Loucy (cell line): ENCODE measurements at regions not wholly inside any gene's neighbourhood (a gene's known extent, or its start where the extent isn't known, plus 50 kb on each side); places are given as distances from the start of the nearest gene placed in this dataset.

ENCODE experiments used
- H2AFZ ChIP-seq: fragments of 200-600 bp; sonication (generic); 2 replicates; pipeline ENCODE4 v1.6.0; 2016; ENCODE audit warnings: antibody characterized with exemption, mild to moderate bottlenecking, low read length, moderate library complexity
- H3F3A ChIP-seq: fragments of 200-600 bp; 2 replicates; pipeline ENCODE4 v1.6.0; 2016; ENCODE audit warnings: antibody characterized with exemption, low read depth, mild to moderate bottlenecking
- H3K27me3 ChIP-seq: fragments of 200-600 bp; sonication (generic); 2 replicates; pipeline ENCODE4 v1.6.1; 2014; ENCODE audit warnings: low read length, mild to moderate bottlenecking; ENCODE audit not compliant: insufficient read depth, poor library complexity, severe bottlenecking
- H3K36me3 ChIP-seq: fragments of 200-600 bp; sonication (generic); 2 replicates; pipeline ENCODE4 v1.6.1; 2016; ENCODE audit warnings: low read length; ENCODE audit not compliant: insufficient read depth
- H3K4me1 ChIP-seq: fragments of 200-600 bp; sonication (generic); 2 replicates; pipeline ENCODE4 v1.5.1; 2014; ENCODE audit warnings: low read length, mild to moderate bottlenecking; ENCODE audit not compliant: insufficient read depth, poor library complexity, severe bottlenecking
- H3K4me2 ChIP-seq: fragments of 200-600 bp; sonication (generic); 2 replicates; pipeline ENCODE4 v1.6.0; 2014; ENCODE audit warnings: antibody characterized with exemption, low read length, low read depth, mild to moderate bottlenecking; ENCODE audit not compliant: poor library complexity, severe bottlenecking
- H3K4me3 ChIP-seq: fragments of 200-600 bp; sonication (generic); 2 replicates; pipeline ENCODE4 v1.5.1; 2014; ENCODE audit warnings: low read length, mild to moderate bottlenecking, mixed read lengths; ENCODE audit not compliant: poor library complexity, severe bottlenecking
- H3K79me2 ChIP-seq: fragments of 200-600 bp; sonication (generic); 2 replicates; pipeline ENCODE4 v1.6.1; 2014; ENCODE audit warnings: low read length; ENCODE audit not compliant: insufficient read depth
- H3K9ac ChIP-seq: fragments of 200-600 bp; sonication (generic); 2 replicates; pipeline ENCODE4 v1.6.0; 2014; ENCODE audit warnings: mild to moderate bottlenecking, low read depth, low read length, moderate library complexity; ENCODE audit not compliant: poor library complexity, severe bottlenecking
- H3K9me2 ChIP-seq: fragments of 200-600 bp; sonication (generic); replicated peaks from 2 replicates; pipeline ENCODE4 v1.6.1; 2016; ENCODE audit warnings: low read depth, low read length, mixed read lengths
- H3K9me3 ChIP-seq: fragments of 200-600 bp; sonication (generic); 2 replicates; pipeline ENCODE4 v1.6.1; 2014; ENCODE audit warnings: mild to moderate bottlenecking, antibody characterized with exemption, low read length, low read depth; ENCODE audit not compliant: insufficient read depth
- H4K20me1 ChIP-seq: fragments of 200-600 bp; sonication (generic); 2 replicates; pipeline ENCODE4 v1.6.0; 2014; ENCODE audit warnings: antibody characterized with exemption, low read length, mild to moderate bottlenecking; ENCODE audit not compliant: insufficient read depth, poor library complexity, severe bottlenecking
- CTCF ChIP-seq: fragments of 200-600 bp; sonication (generic); conservative IDR thresholded peaks from 2 replicates; pipeline ENCODE4 v1.5.1; 2014; ENCODE audit warnings: mild to moderate bottlenecking, antibody characterized with exemption, low read length
- EZH2phosphoT487 ChIP-seq: fragments of 200-600 bp; IDR thresholded peaks from 2 replicates; pipeline ENCODE4 v1.6.1; 2018; ENCODE audit warnings: antibody characterized with exemption, mild to moderate bottlenecking, moderate library complexity, borderline replicate concordance

GRCh38 chr18:1006965-1007364 lies 102.3 kb downstream of the ADCYAP1 start:
- H3K4me3 ChIP-seq, result no peak overlapping the region
- no peak overlapping the region for H3K4me2 ChIP-seq
- H3K4me1 ChIP-seq, result no peaks in the 10 kb centered on the region
- no peaks in the 10 kb centered on the region for H3K36me3 ChIP-seq
- TF ChIP-seq CTCF, result no peak
- TF ChIP-seq EZH2phosphoT487, result no peak
- no peaks in the 10 kb centered on the region for H3K27me3 ChIP-seq
- no peaks in the 10 kb centered on the region for H4K20me1 ChIP-seq
- no peaks in the 10 kb centered on the region for H3K79me2 ChIP-seq
- no peaks in the 10 kb centered on the region for H3K9me2 ChIP-seq
- no peak overlapping the region for H3K9ac ChIP-seq
- no peaks in the 10 kb centered on the region for H3K9me3 ChIP-seq
- no peaks in the 10 kb centered on the region for H3F3A ChIP-seq
- no peak overlapping the region for H2AFZ ChIP-seq

- Histone ChIP-seq H3K9ac (no peak overlapping the region), H3K9me2 (no peaks in the 10 kb centered on the region), H3F3A (no peaks in the 10 kb centered on the region), H3K4me3 (no peak overlapping the region), H3K36me3 (no peaks in the 10 kb centered on the region), H3K4me2 (no peak overlapping the region), H2AFZ (no peak overlapping the region), H3K9me3 (no peaks in the 10 kb centered on the region), H3K4me1 (no peaks in the 10 kb centered on the region), H3K79me2 (no peaks in the 10 kb centered on the region), H3K27me3 (no peaks in the 10 kb centered on the region), H4K20me1 (no peaks in the 10 kb centered on the region)
- TF ChIP-seq CTCF, result no peak
- no peak for TF ChIP-seq EZH2phosphoT487
Observed at GRCh38 chr18:1011349-1011748, 106.7 kb downstream of the ADCYAP1 start.

- Histone ChIP-seq H3K9me3 (no peaks in the 10 kb centered on the region), H3K9ac (no peak overlapping the region), H2AFZ (no peak overlapping the region), H4K20me1 (no peaks in the 10 kb centered on the region), H3K9me2 (no peaks in the 10 kb centered on the region), H3K79me2 (no peaks in the 10 kb centered on the region), H3F3A (no peaks in the 10 kb centered on the region), H3K4me1 (no peaks in the 10 kb centered on the region), H3K4me2 (no peak overlapping the region), H3K4me3 (no peak overlapping the region), H3K36me3 (no peaks in the 10 kb centered on the region), H3K27me3 (no peaks in the 10 kb centered on the region)
- TF ChIP-seq EZH2phosphoT487 (no peak), CTCF (no peak)
Observed at GRCh38 chr18:1012775-1013174, 108.1 kb downstream of the ADCYAP1 start.
